HG02642 (cell line): ENCODE measurements at regions not wholly inside any gene's neighbourhood (a gene's known extent, or its start where the extent isn't known, plus 50 kb on each side); places are given as distances from the start of the nearest gene placed in this dataset.
"Not testable (repeated sequence)": the region's sequence is repeated elsewhere in the genome, so short reads cannot be mapped to it uniquely, and the experiment has no call there.

ENCODE experiments used
- ATAC-seq: cut with Tn5 transposase; IDR thresholded peaks from one replicate; pipeline ENCODE4 v1.9.1; 2021; ENCODE audit warnings: mild to moderate bottlenecking; ENCODE audit not compliant: unreplicated experiment, poor library complexity

DNA sequence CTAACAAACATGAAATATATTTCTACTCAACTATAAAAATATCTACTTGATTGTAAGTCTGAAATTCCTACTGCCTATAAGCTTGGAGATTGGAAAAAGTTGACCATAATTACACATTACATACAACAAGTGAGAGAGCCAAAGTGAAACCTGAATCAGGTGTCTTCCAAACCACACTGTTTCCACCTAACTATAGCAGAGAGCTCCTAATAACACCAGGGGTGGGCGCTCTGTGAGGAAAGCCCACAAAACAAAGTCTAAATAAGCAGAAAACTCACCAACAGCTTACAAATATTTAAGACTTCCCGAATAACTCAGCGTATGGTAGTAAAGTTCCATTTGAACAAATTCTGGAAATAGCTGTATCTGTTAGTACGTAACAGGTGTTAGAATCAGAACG lies 119.9 kb downstream of the GPR37 start:
- ATAC-seq, result no peak

DNA sequence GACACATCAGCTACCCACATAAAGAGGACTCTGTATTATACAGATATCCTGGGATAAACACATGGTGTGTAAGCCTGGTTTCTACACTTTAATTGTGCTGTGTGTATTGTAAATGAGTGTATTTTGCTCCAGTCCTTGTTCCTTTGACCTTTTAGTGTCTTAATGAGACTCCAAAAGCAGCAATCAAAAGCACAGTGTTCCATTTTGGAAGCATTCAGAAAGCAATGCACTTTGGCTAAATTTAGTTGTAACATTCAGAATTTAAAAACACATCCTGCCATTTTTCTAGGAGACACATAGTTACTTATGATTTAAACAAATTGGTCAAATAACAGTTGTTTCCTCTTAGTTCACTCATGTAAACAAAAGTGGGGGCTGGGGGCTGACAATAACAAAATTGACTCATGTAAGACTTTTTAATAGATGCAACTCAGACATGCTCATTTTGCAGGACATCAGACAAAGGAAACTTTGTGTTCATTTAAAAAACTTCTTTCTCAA lies 122.2 kb downstream of the GPR37 start:
- no peak for ATAC-seq

DNA sequence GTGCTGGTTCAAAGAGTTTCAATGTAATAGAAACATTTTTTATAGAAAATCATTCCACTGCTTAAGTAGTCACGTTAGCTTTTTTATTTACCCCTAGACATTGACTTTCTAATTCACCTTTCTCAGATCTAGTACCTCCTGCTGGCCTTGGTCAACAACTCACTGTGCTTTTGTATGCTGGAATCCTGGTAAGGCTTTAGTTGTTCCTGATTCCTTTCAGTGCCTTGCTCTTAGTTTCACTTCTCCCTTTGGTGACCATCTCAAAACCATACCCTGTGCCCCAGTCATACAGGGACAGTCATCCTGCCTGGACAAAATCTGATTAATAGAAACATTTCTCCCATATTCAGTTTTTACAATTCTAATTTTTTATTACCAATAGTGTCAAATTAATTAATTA lies 130.2 kb downstream of the GPR37 start:
- no peak for ATAC-seq

DNA sequence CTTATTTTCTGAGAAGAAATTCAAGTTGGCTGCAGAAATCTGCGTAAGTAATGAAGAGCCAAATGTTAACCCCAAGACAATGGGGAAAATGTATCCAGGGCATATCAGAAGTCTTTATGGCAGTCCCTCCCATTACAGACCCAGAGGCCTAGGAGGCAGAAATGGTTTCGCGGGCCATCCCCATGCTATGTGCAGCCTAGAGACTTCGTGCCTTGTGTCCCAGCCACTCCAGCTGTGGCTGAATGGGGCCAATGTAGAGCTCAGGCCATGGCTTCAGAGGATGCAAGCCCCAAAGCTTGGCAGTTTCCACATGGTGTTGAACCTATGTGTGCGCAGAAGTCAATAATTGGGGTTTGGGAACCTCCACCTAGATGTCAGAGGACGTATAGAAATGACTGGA lies 131.9 kb downstream of the GPR37 start:
- no peak for ATAC-seq

DNA sequence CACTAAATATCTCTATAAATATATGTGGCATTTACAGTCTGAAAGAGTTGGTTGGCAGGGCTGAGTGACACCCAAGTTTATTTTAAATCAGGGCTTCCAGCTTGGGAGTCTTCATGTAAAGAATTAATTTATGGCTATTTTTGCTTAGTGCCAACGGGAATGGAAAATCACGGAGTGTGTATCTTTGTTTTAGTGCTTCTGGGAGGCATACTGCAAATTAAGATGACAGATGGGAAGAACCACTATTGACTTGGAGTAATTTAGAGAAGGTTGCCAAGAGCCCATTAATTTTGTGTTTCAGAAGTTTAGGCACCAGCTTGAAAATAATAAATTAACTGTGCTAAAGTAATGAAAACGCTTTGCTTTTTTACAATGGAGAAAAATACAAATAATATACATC lies 135.2 kb downstream of the GPR37 start:
- no peak for ATAC-seq

DNA sequence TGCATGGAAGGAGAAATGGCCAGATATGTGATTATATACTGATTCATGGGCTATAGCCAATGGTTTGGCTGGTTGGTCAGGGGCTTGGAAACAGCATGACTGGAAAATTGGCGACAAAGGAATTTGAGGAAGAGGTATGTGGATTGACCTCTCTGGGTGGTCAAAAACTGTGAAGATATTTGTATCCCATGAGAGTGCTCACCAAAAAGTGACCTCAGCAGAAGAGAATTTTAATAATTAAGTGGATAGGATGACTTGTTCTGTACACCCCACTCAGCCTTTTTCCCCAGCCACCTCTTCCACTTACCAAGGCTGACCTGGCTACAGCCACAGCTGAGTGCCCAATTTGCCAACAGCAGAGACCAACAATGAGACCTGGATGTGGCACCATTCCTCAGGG lies 146.7 kb downstream of the GPR37 start:
- no peak for ATAC-seq

DNA sequence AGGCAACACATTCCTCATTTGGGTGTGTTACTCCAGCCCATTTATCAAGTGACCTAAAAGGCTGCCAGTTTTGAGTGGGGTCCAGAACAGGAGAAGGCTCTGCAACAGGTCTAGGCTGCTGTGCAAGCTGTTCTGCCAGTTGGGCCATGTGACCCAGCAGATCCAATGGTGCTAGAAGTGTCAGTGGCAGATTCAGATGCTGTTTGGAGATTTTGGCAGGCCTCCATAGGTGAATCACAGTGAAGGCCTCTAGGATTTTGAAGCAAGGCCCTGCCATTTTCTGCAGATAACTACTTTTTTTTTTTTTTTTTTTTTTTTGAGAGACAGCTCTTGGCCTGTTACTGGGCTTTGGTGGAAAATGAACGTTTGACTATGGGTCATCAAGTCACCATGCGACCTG lies 147.5 kb downstream of the GPR37 start:
- ATAC-seq, result not testable (repeated sequence)

DNA sequence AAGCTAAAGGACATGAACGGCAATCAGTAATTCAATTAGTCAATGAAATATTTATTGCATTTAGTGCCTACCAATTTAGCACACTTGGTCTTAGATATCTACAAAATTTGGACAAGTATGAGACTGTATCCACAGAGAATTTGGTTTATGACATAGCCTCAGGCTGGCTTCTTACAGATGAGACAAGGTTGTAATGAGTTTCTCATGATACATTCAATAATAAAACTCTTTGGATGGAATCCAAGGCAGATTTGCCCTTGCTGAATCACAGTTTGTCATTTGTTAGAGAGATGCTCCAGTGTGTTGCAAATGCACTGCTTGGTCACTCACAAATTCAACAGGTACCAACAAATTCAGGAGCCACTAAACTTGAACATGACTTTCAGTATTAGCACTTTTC lies 162.5 kb downstream of the GPR37 start:
- no peak for ATAC-seq

DNA sequence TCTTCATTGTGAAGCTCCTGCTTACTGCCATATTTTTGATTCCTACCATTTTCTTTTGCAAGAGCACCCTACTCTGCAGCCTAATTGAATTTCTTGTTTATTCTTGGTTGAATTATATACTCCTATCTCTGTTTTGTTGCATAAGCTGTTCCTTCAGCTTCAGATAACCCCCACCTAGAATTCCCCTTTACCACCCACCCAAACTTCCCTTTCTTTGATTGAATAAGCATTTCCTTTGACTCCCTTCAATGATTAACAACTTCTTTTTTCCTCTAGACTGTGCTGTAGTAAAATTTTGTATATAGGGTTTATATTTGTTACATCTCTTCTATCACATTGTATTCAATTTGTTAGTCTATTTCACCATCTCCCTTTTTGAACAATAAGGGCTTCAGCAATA lies 168.1 kb downstream of the GPR37 start:
- peak; percentile 55 for ATAC-seq

DNA sequence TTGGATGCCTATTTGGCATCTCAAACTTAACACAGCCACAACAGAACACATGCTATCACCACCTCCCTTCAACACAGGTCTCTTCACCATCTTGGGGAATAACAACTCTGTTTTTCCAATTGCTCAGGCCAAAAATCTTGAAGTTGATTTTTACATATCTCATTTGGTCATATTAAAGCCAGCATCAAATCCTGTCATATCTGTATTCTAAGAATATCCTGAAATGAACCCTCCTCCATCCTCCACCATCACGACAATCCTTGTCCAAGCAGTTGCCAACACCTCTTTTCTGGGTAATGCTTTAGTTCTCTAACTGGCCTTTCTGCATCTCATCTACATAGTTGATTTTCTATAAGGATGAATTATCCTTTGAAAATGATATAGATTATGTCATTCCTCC lies 168.7 kb downstream of the GPR37 start:
- peak; percentile 16 for ATAC-seq

DNA sequence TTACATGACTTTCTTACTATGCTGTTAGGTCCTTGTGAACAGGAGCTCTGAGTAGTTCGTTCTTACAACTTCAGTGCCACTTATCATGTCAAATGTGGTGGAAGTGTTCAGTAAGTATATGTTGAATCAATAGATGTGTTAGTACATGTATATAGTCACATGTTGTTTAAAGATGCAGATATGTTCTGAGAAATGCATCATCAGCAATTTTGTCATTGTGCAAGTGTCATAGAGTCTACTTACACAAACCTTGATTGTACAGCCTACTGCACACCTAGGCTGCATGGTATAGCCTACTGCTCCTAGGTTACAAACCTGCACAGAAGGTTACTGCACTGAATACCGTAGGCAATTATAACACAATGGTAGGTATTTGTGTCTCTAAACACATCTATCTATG lies 174.8 kb downstream of the GPR37 start:
- ATAC-seq, result no peak

DNA sequence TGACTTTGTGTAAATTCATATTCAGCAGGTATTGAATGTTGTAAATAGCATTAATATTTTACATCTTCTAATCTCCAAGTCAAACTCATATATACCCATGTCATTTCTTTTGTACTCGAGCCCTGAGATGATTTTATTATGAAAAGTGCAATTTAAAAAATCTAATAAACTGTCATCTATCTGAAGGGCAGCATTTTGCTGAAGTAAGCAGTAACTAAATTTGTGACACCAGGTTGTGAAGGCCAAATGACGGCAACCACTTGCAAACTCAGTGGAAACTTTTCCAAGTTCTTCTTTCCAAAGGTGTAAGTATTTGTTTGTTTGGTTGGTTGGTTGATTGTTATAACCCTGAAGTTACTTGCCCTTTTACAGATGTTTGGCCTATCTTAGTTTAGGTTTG lies 188.3 kb downstream of the GPR37 start:
- no peak for ATAC-seq

DNA sequence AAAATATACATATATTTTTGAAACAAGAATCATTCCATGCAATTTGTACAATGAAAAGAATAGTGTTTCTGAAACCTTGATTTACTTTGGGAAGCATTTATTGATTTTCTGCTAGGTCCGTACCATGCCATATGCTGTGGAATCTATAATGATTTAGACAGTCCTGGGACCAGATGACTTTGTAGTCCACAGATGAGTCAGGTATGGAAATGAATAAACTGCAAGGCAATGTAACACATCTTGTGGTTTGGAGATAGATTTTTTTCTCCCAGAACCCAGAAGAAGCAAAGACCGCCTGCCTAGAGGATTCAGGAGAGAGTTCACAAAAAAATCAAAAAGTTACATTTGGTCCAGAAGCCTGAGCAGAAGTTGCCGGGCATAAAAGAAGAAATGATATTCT lies 190.4 kb downstream of the GPR37 start:
- no peak for ATAC-seq

DNA sequence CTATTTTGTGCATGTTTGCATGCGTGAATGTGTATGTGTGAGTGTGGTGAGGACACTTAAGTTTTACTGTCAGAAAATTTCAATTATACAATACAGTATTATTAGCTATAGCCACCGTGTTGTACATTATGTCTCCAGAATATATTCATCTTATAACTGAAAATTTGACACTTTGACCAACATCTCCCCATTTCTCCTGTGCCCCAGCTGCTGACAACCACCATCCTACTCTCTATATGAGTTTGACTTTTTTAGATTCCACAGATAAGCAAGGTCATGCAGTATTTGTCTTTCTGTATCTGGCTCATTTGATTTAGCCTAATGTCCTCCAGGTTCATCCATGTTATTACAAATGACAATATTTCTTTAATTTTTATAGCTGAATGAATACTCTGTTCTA lies 195.0 kb downstream of the GPR37 start:
- ATAC-seq, result no peak

DNA sequence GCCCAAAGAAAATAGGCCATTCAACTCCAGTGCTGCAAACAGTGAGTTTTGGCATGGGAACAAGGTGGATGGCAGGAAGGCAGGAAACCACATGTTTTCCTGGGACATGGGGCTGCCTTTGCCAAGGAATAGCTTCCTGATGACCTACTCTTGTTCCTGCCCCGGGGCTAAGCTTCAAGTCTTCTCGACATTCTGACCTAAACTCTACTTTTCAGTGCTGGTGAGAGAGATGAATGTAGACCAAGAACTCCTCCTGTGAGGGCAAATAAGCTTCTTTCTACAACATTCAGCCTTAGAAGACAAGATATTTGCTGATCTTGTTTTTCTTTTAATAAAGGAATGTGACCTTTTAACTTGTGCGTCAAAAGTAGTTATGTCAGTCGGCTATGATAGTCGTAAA lies 199.0 kb downstream of the GPR37 start:
- ATAC-seq, result no peak

DNA sequence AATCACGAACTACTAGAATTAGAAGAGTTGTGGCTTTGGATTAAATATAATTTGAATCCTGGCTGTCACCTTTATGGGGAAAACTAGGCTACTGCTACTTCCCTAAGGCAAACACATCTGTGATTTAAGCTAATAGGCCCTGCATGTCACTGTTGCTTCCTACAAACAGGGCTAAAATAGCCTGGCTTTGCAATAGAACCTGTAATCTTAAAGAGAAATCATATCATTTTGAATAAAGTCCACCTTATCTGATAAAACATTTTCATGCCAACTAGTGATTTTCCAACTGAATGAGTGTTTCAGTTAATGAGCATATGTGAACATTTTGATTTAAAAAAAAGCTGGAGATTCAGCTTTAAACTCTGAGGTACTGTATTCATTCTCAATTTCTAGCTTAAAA lies 208.0 kb downstream of the GPR37 start:
- no peak for ATAC-seq

DNA sequence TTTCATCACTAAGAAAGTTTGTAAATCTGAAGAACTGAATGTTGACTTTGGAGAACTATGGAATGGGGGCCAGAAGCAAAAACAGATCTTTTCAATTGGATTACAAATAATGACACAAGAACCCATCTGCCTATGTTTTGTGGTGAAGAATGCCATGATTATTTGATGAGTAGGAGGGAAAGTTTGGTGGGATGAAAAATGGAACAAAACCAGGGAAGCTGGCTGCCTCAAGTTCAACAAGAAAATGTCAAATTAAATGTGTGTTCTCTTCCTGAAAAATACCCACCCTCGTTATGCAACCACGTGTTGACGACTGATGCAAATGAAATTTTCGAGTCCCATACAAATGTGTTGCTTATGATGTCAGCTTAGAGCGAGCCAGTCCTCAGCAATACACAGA lies 208.5 kb downstream of the GPR37 start:
- no peak for ATAC-seq

DNA sequence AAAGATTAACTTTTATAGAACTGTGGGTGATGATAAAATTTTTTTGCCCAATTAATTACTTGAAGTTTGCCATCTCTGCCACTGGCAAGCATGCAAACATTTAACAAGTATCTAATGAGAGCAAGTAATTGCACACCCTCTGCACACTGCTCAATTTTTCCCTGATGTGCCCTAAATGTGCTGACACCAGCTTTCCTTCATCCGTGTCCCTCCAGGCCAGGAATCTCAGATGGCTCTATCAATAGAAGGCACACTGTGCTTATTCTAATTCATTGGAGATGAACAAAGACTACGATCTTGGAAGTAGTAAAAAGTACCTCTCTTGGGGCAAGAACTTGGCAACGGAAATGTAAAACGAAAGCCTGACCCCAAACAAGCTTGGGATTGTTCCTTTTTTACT lies 212.1 kb downstream of the GPR37 start:
- ATAC-seq, result no peak

DNA sequence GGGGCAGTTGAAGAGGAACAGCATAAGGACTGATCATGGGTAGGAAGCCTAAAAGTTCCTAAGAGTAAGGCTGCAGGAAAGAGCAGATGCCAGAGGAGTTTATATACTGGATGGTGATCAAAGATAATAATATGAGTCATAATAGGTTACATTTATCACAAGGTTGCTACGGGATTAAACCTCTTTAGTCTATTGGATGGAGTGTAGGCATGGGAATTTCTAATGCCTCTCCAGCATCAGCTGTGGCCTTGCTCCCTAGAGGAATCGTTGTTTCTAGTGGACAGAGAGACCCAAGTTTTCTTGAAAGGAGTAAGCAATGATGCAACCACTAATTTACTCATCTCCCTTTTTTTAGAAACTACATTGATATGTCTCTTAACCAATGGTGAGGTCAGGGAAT lies 213.4 kb downstream of the GPR37 start:
- no peak for ATAC-seq

DNA sequence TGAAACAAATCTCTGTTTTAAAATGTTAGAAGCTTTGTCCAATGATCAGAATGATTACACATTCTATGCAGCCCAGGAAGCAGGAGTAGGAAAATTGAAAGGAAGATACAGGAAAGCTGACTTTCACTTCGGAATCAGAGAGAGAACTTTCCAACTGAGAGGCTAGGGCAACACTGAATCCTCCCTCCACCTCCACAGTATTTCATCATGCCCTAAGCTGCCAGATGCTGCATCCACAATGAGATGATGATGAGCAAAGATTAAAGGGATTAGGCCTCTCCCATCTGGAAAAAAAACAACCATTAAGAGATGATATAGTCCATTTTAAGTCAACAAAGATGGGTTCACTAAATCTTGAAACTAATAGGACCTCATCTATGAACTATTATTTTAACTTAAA lies 215.6 kb downstream of the GPR37 start:
- ATAC-seq, result no peak

DNA sequence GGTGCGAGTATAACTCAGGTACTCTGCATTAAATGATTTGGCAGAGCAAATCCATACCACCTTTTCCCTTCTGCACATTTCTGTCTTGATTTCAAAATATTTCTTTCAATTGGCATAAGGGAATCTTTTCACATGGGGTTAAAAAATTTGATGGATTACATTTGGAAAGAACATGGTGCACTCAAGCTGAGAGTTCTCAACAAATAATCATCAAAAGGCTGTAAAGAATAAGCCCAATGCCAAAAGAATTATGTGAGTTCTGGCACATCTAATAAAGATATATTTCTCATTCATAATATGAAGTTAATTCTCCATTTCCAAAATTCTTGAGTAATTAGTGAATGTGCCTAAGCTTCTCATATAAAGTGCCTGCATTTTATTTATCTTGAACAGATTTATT lies 223.1 kb downstream of the GPR37 start:
- ATAC-seq, result no peak

DNA sequence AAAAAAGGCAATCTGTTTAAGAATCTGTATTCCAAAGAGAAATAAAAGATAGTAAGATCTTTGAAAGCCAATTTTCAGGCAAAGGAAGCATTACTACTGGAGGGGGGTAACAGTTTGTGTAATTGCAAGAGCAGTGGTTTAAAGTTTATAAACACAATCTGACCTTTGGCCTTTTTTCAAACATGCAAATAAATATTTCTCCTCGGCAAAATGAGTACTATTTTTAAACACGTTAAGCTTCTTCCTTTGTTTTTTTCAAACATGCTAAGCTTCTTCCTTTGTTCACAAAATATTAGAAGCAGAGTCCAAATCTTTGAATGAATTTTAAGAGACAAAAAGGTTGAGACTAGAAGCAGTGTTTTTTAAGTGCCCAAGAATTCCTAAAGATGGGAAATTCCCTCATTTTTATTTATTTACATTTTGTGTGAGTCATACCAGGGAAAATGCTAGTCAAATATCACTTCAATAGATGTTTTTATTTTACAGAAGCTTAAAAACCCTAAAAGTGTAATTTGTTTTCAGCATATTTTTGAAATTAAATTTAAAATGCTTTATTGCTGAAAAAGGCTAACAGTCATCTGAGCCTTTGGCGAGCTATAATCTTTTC lies 229.3 kb downstream of the GPR37 start:
- ATAC-seq, result no peak

DNA sequence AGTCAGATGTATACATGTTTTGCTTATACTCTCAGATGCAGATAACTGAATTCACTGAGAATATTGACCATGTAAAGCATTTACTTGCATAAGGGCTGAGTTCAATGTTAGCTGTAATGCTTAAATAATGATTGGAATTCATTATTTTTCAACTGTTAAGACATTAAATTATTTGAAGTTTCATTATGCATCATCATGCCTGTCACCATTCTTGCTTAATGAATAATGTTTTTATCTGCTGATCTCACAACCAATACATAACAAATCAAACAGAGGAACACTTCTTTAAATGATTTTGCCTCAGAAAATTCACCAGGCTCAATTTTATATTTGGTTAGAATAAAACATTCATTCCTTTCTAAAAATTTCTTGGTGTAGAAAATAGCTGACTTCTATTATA lies 233.4 kb downstream of the GPR37 start:
- no peak for ATAC-seq
